ENCODE measurements at regions not wholly inside any gene's neighbourhood (a gene's known extent, or its start where the extent isn't known, plus 50 kb on each side); places are given as distances from the start of the nearest gene placed in this dataset.

GRCh38 chr3:189519458-189519857, 111.7 kb upstream of the TP63 start:
- no peaks in the 10 kb centered on the region for H3K36me3 ChIP-seq
- H3K27ac ChIP-seq = no peak overlapping the region
- H3K4me1 ChIP-seq = no peaks in the 10 kb centered on the region
- peaks cover 0 to 40% (median 6%) of the 10 kb centered on the region in 11 donors for H3K9me3 ChIP-seq
- DNase-seq (no peak), ATAC-seq (no peak)
- no peaks in the 10 kb centered on the region for H3K27me3 ChIP-seq
- TF ChIP-seq CTCF (IDR thresholded peaks at IDR 0.05) = no peak
- no peak overlapping the region for H3K4me3 ChIP-seq
- intact Hi-C loops (cut with DNase I) = no loop called here

GRCh38 chr3:189529468-189529867, 101.7 kb upstream of the TP63 start:
- H3K36me3 ChIP-seq = no peaks in the 10 kb centered on the region
- no peak overlapping the region for H3K4me3 ChIP-seq
- H3K27me3 ChIP-seq = no peaks in the 10 kb centered on the region
- ATAC-seq (no peak), DNase-seq (no peak)
- no peaks in the 10 kb centered on the region for H3K4me1 ChIP-seq
- peaks cover 0 to 12% (median 0%) of the 10 kb centered on the region in 11 donors for H3K9me3 ChIP-seq
- WGBS, 2 donors = 82 to 90% methylated on average over 1 of the region's 1 CpG
- TF ChIP-seq CTCF (IDR thresholded peaks at IDR 0.05) = no peak
- intact Hi-C loops (cut with DNase I) = no loop called here
- H3K27ac ChIP-seq = no peak overlapping the region

- intact Hi-C loops (cut with DNase I) = no loop called here
- no peak for TF ChIP-seq CTCF (IDR thresholded peaks at IDR 0.05)
- Histone ChIP-seq H3K27ac (no peak overlapping the region), H3K27me3 (no peaks in the 10 kb centered on the region), H3K9me3 (peaks cover 0 to 12% (median 0%) of the 10 kb centered on the region in 11 donors), H3K4me1 (no peaks in the 10 kb centered on the region), H3K36me3 (no peaks in the 10 kb centered on the region), H3K4me3 (no peak overlapping the region)
- DNase-seq (no peak), ATAC-seq (no peak)
- 89 to 91% methylated on average over 5 of the region's 5 CpGs for WGBS, 2 donors
Observed at GRCh38 chr3:189529889-189530471, 101.2 kb upstream of the TP63 start.

GRCh38 chr3:189530822-189531221, 100.4 kb upstream of the TP63 start:
- intact Hi-C loops (cut with DNase I) = no loop called here
- no peaks in the 10 kb centered on the region for H3K27me3 ChIP-seq
- DNase-seq (no peak), ATAC-seq (no peak)
- H3K9me3 ChIP-seq = peaks cover 0 to 7% (median 0%) of the 10 kb centered on the region in 11 donors
- H3K27ac ChIP-seq = no peak overlapping the region
- 66 to 76% methylated on average over 4 of the region's 4 CpGs for WGBS, 2 donors
- no peak overlapping the region for H3K4me3 ChIP-seq
- H3K36me3 ChIP-seq = no peaks in the 10 kb centered on the region
- no peak for TF ChIP-seq CTCF (IDR thresholded peaks at IDR 0.05)
- no peaks in the 10 kb centered on the region for H3K4me1 ChIP-seq
